ENCODE measurements at regions not wholly inside any gene's neighbourhood (a gene's known extent, or its start where the extent isn't known, plus 50 kb on each side); places are given as distances from the start of the nearest gene placed in this dataset.

GRCh38 chr1:245031041-245031440, 123.7 kb upstream of the KIF26B start:
- TF ChIP-seq CTCF (IDR thresholded peaks at IDR 0.05 in 2 of 3, conservative IDR thresholded peaks at IDR 0.05 in 1 of 3; ENCODE audit: control insufficient read depth in 2 of 3, extremely low read depth in 1 of 3, insufficient read depth in 1 of 3, low read depth in 3 of 3, low read length in 3 of 3) (no peak), ELK1 (IDR thresholded peaks at IDR 0.05; ENCODE audit: low read depth, low read length) (no peak), ZNF217 (IDR thresholded peaks at IDR 0.05) (no peak), SMAD1 (IDR thresholded peaks at IDR 0.05; ENCODE audit: low read depth, partially characterized antibody) (no peak), EGR1 (IDR thresholded peaks at IDR 0.05; ENCODE audit: borderline replicate concordance in 1 of 2, low read depth in 2 of 2, low read length in 2 of 2) (no peak), SP1 (IDR thresholded peaks at IDR 0.05; ENCODE audit: low read depth, low read length) (no peak), NFYB (IDR thresholded peaks at IDR 0.05; ENCODE audit: insufficient read depth, low read depth, low read length) (no peak), CBFB (IDR thresholded peaks at IDR 0.05; ENCODE audit: low read depth) (no peak), ATF7 (IDR thresholded peaks at IDR 0.05; ENCODE audit: low read depth) (no peak), POLR2AphosphoS5 (IDR thresholded peaks at IDR 0.05; ENCODE audit: low read length) (no peak), REST (IDR thresholded peaks at IDR 0.05; ENCODE audit: low read depth, low read length) (no peak), EP300 (IDR thresholded peaks at IDR 0.05; ENCODE audit: borderline replicate concordance in 1 of 2, control insufficient read depth in 1 of 2, low read depth in 2 of 2, low read length in 2 of 2) (no peak)
